HG03280 (cell line): ENCODE measurements at regions not wholly inside any gene's neighbourhood (a gene's known extent, or its start where the extent isn't known, plus 50 kb on each side); places are given as distances from the start of the nearest gene placed in this dataset.

Experiments used
- ATAC-seq: cut with Tn5 transposase; IDR thresholded peaks from one replicate; pipeline ENCODE4 v1.9.1; 2021; ENCODE audit warnings: mild to moderate bottlenecking, moderate library complexity; ENCODE audit not compliant: unreplicated experiment

- no peak for ATAC-seq
Measured at GRCh38 chr22:48257685-48258055, 1495.2 kb downstream of the TBC1D22A start.

GRCh38 chr22:48256776-48257684, 1494.6 kb downstream of the TBC1D22A start:
- no peak for ATAC-seq

GRCh38 chr22:48256041-48256739, 1493.7 kb downstream of the TBC1D22A start:
- no peak for ATAC-seq

GRCh38 chr22:48254311-48254873, 1491.9 kb downstream of the TBC1D22A start:
- no peak for ATAC-seq

- no peak for ATAC-seq
Measured at GRCh38 chr22:48253573-48253972, 1491.1 kb downstream of the TBC1D22A start.

DNA sequence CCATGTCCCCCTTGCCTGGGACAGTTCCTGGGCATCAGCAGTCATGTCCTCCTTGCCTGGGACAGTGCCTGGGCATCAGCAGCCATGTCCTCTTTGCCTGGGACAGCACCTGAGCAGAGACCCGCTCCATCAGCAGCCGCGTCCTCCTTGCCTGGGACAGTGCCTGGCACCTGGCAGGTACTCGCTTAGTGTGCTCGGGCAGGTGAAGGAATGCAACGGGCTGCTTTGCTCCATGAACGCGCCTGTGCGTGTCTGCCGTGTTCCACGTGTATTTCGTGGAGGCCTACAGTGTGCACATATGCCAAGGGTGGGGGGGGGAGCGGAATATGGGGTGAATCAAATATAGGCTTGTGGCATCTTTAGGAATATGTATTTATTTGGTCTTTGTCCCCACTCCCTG, 1490.7 kb downstream of the TBC1D22A start:
- no peak for ATAC-seq

- no peak for ATAC-seq
Measured at GRCh38 chr22:48251629-48252028, 1489.2 kb downstream of the TBC1D22A start.

DNA sequence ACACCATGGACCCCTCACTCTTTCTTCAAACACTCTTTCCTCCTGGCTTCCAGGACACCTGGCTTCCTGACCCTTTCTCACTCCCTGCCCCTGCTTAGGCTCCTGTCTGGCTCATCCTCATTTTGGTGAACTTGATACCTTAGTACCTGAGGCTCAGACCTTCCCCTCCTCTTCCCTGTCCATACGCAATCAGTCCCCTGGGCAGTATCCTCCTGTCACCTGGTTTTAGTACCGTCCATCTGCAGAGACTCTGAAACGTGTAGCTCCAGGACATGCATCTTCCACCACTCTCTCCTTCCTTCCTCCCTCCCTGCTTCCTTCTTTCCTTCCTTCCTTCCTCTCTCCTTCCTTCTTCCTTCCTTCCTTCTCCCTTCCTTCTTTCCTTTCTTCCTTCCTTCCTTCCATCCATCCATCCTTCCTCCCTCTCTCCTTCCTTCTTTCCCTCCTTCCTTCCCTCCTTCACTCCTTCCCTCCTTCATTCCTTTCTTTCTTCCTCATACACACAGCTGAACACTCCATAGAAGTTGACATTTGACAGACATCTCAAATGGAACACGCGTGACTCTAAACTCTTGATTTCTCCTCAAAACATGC, 1488.6 kb downstream of the TBC1D22A start:
- ATAC-seq: no peak

DNA sequence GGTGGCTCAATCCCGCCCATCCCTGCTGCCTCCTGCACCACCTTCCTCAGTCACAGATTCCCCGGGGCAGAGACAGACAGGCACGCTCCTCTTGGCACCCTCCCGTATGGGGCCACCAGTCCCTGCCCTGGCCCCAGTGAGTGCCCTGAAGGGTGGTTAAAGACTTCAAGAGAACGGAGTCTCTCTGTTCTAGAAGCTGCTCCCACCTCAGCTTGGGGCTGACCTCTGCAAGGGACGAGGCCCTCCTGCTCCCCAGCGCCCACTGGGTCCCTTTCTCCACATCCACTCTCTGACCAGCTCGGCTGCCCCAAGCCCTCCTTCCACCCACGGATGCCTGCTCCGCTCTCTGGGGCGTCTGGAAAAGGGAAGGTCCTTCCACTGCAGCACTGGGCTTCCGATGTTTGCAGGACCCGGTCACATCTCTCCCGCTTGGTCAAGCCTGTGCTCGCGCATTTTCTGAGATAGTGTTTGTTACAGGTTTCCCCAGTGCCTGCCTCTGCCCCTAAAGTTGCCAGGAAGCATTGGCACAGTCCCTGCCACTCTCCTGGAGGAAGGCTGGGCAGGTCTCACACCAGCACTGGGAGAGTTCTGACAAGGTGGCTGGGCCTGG, 1487.9 kb downstream of the TBC1D22A start:
- no peak for ATAC-seq

- no peak for ATAC-seq
Measured at GRCh38 chr22:48249713-48250268, 1487.3 kb downstream of the TBC1D22A start.

DNA sequence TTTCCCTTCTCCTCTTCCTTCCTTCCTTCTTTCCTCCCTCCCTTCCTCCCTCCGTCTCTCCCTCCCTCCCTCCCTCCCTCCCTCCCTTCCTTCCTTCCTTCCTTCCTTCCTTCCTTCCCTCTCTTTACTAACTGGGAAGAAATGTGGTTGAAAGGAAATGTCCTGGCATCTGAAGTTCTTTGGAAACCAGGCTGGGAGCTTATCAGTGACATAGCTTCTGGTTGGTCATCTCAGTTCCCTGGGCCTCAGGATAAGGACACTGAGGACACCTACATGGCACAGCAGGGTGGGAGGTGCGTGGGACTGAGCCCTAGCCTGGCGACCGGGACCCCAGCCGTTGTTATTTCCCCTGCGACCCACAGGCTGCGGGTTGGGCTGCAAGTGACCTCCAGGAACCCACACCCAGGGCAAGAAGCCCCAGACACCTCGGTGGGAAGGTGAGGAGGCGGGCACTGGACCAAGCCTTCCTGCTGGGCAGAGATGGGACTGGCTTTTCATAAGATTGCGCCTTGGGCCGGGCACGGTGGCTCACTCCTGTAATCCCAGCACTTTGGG, 1486.5 kb downstream of the TBC1D22A start:
- no peak for ATAC-seq

GRCh38 chr22:48247829-48248228, 1485.4 kb downstream of the TBC1D22A start:
- ATAC-seq: no peak

GRCh38 chr22:48245196-48245485, 1482.7 kb downstream of the TBC1D22A start:
- no peak for ATAC-seq

DNA sequence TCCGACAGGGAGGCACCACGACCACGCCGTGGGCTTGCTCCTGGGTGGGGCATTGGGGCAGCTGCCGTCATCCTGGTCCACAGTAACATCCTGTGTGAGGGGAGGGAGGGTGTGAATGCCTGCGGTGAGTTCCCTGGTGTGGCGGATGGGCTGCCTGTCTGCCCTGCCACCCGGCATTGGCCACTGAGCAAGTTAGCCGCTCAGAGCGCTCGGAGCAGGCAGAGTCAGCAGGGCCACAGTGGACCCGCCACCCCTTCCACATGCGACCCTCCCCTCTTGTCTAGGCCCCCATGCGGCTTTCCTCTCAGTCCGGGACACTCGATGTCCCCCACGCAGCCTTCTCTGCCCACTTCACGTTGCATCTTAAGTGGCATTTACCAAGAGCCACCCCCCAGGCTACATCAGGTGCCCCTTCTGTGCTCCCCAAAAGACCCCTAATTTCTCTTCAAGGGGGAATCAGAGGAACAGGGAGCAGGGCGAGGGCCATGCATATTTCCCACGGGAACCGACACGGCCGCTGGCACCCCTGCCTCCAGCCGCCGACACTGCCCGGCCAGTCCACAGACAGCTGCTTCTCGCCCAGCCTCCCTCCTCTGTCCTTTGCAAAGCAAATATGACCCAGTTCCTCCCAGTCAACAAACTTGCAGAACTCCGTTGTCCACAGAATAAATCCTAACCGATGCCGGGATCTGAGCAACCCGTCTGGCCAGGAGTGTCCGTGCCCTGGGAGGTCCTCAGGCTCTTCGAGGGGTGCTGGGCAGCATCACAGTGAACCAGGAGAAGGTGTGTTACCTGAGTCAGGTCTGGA, 1482.1 kb downstream of the TBC1D22A start:
- ATAC-seq: no peak

GRCh38 chr22:48242461-48242864, 1480.0 kb downstream of the TBC1D22A start:
- no peak for ATAC-seq

DNA sequence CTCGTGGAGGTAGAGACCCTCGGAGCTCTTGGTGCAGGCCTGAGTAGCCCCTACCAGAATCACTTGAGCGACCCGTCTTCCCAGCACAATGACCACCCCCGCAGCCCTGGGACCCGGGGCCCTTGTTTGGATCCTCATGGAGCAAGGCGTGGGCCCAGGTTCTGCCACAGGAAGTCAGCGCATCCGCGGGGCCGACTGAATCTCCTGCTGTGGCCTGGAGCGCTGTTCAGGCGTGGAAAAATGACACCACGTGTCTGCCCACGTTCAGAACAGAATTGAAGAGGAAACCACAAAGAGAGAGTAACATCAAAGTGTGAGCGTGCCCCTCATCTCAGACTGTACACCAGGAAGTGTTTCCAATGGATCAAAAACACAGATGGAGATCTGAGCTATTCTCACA, 1479.2 kb downstream of the TBC1D22A start:
- no peak for ATAC-seq

DNA sequence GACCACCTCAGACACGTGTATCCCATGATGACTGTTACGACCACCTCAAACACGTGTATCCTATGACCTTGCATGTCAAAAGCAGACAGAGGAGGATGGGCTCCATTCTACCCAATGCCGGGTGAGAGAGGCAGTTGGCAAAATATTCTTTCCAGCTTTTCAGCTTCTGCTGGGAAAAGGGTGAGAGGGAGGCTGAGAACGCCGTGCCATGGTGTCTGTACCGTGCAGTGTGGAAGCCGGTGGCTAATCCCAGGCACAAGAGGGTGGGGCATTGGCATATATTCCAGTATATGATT, 1478.4 kb downstream of the TBC1D22A start:
- ATAC-seq: no peak

- ATAC-seq: no peak
Measured at GRCh38 chr22:48240148-48240934, 1477.9 kb downstream of the TBC1D22A start.

- no peak for ATAC-seq
Measured at GRCh38 chr22:48239461-48240147, 1477.2 kb downstream of the TBC1D22A start.
